Keratinocyte (primary cell): ENCODE measurements at regions not wholly inside any gene's neighbourhood (a gene's known extent, or its start where the extent isn't known, plus 50 kb on each side); places are given as distances from the start of the nearest gene placed in this dataset.

Experiments
- CTCF ChIP-seq, 3 experiments: IDR thresholded peaks in 1 of 3; conservative IDR thresholded peaks in 1 of 3; optimal IDR thresholded peaks in 1 of 3; 2 replicates in 2 of 3; 3 replicates in 1 of 3; pipeline versions ENCODE3 to v1.5.1; 2011; ENCODE audit warnings: low read length in 3 of 3, mild to moderate bottlenecking in 3 of 3, moderate library complexity in 2 of 3, control low read depth in 1 of 3, inconsistent platforms in 1 of 3; ENCODE audit not compliant: insufficient read depth in 2 of 3; ENCODE audit errors: extremely low read depth in 1 of 3
- EZH2 ChIP-seq: IDR thresholded peaks from one replicate; pipeline ENCODE4 v1.6.1; 2012; ENCODE audit warnings: inconsistent platforms, mild to moderate bottlenecking, low read length, moderate library complexity

GRCh38 chr7:106783286-106783685 lies 81.8 kb upstream of the PIK3CG start:
- TF ChIP-seq CTCF (optimal IDR thresholded peaks at IDR 0.05 in 1 of 3, IDR thresholded peaks at IDR 0.05 in 1 of 3, conservative IDR thresholded peaks at IDR 0.05 in 1 of 3; ENCODE audit: extremely low read depth in 1 of 3, insufficient read depth in 2 of 3, low read length in 3 of 3) (no peak), EZH2 (no peak)
